CD4-positive, alpha-beta T cell treated with Interleukin-12 subunit alpha and Interleukin-12 subunit beta, for 1 hour (primary cell): ENCODE measurements at regions not wholly inside any gene's neighbourhood (a gene's known extent, or its start where the extent isn't known, plus 50 kb on each side); places are given as distances from the start of the nearest gene placed in this dataset.

ENCODE experiments used
- DNase-seq: peaks from one replicate; pipeline ENCODE4 v3.0.0-alpha.2; 2020

DNA sequence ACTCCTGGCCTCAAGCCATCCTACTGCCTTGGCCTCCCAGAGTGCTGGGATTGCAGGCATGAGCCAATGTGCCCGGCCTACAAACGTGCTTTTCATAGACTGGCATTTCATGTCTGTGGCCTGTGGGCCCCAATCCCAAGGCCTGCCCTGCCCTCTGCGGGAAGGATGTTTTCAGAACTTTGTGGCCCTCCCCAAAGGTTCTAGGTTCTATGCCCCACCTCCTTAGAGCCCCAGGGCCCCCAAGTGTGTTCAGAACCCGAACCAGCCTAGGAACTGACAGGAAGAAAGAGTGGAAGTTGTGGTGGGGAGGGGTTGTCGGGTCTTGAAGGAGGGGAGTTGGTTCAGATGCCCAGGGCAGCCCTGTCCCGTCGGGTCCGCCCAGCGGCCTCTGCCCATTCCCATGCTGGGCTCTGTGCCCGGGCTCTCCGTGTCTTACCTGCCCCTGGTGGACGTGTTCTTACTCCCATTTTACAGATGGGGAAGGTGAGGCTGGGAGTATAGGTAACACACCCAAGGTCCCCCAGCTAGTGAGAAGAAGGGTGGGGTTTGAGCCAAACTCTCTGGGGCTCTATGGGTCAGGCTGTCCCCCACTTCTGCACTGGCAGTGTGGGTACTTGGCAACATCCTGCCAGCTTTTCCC is 175.8 kb upstream of the IER5L start:
- no peak for DNase-seq

DNA sequence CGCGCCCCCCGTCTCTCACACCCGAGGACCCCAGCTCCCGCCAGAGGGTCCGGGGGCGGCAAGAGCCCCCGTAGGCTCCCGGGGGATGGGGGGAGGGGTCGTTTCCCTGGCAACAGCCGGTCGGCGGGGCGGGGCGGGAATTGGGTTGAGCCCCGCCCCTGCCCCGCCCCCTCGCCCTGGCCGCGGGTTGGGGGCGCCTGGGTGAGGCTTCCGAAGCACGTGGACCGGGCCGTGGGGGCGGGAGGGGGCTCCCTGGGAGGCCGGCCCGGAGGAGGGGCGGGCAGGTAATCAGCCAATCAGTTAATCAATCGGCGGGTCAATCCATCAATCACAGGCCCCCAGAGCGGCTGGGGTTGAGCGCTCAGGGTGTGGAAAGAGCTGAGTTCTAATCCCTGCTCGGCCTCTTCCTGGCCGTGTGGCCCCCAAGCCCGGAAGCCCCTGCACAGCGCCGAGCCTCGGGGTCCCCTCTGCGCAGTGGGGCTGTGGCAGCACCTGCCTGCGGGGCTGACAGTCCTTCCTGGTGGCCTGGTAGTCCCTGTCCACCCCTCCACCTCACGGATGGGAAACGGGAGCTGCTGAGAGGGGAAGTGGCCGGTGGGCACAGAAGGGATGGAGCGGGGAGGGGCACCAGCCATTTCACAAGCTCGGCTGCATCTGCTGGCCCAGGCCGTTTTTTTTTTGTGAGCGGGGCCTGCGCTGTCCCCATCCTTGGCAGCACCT is 174.2 kb upstream of the IER5L start:
- no peak for DNase-seq

DNA sequence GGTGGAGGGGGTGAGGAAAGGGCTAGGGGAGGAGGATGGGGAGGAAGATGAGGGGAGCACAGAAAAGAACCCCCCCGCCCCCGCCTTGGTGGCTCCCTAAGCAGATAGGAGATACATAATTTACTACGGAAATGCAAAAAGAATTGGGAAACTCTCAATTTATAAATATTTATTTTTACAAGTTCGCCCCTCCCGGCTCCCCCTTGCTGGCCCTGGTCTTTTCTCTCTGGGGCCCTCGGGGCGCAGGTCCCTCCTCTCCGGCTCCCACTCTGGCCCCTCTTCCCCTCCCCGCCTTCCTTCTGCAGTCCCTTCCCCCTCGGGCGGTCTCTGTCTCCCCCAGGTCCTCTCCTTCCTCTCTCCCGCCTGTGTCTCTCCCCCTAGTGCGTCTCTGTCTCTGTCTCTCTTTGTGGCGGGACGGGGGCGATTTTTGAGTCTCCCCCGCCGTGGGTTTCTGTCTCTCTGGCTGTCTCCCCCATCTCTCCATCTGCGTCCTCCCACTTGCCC is 173.6 kb upstream of the IER5L start:
- no peak for DNase-seq

DNA sequence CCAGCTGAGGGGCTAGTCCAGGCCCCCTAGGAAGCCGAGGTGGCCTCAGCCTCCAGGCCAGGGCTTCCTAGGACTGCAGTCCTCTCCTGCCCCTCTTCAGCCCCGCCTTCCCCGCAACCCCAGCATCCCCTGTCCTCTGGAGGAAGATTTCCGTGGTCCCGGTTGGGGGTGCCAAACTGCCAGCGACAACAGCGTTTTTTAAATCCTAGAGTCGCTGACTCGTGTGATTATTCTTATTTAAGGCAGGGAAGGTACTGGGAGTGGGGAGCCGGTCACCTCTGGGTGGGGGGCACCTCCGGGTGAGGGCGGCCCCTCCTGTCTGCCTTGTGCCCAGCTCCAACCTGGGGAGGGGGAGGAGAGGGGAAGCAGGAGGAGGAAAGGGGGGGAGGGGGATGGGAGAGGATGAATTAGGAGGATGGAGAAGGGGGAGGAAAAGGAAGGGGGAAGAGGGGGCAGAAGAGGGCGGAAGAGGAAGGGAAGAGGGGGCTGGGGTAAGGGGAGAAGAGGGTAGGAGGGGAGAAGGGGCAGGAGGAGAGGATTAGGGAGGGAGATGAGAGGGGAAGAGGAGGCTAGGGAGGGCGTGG is 173.1 kb upstream of the IER5L start:
- no peak for DNase-seq

DNA sequence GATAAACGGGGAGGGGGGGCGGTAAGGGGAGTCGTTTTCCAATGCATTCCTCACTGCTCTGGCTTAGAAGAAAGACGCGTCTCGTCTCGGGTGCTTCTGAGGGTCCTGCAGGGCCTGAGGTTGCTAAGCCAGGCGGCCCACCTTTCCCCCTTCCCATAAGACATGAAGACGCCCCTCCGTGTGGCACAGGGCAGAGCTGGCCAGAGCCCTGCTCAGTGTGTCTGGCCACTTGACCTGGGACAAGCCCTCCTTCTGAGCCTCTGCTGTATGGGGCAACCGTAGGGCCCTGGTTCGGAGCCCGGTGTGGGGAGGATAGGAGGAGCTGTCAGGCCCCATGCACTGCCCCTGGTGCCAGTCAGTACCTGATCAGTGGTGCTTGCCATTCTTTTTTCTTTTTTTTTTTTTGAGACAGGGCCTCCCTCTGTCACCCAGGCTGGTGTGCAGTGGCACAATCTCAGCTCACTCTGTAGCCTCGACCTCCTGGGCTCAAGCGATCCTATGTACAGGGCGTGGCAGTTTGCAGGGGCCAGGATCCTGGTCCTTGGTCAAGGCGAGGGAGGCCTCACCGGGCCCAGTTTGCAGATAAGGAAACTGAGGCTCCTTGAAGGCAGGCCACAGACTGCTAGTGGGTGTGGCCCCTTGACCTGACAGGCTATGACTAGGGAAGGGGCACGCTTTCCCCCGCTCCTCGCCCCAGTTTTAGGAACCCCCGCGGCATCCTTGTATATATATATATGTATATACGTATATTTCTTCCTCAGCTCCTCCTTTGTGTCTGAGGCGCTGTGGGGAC is 172.3 kb upstream of the IER5L start:
- no peak for DNase-seq

DNA sequence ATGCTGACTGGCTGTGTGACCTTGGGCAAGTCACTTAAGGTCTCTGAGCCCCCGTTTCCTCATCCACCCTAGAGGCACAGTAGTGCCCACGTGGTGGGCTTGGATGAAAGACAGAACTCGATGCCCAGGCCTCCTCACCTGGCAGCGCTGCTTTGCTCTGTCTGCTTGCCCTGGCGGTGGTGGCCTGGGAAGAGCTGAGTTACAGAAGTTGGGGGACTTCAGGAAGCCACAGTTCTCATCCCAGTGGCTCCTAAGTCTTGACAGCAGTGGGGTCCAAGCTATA is 171.5 kb upstream of the IER5L start:
- DNase-seq = no peak

DNA sequence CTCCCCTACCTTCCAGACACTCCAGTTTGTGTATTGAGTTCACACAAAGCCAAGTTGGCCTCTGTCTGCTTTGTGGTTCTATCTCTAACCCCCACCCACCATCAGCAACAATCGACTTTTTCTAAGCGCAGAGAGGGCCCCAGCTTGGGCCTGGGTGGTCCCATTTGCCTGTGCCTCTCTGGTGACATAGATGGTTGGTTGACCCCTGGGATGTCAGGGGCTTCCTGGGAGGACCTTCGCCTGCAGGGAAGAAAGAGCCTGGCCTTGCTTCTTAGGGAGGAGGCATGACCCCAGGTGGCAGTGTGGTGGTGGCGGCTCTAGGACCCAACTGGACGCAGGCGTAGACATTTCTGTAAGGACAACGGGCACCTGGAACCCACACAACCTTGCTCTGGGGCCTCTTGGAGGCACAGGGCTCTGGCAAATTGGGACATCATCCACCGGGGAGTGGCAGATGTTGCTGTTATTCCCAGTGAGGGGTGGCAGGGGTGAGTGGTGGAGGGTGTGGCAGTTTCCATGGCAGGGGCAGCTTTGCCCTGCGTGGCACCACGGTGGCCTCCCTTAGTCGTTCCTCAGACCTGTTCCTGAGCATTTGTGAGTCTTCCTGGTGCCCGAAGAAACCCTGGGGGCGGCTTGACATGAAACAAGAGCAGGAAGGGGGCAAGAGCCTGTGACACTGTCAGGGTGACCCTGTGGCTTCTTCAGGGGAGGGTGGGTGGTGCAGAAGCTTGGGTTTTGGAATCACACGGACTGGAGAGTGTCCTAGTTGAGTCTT is 171.0 kb upstream of the IER5L start:
- no peak for DNase-seq

DNA sequence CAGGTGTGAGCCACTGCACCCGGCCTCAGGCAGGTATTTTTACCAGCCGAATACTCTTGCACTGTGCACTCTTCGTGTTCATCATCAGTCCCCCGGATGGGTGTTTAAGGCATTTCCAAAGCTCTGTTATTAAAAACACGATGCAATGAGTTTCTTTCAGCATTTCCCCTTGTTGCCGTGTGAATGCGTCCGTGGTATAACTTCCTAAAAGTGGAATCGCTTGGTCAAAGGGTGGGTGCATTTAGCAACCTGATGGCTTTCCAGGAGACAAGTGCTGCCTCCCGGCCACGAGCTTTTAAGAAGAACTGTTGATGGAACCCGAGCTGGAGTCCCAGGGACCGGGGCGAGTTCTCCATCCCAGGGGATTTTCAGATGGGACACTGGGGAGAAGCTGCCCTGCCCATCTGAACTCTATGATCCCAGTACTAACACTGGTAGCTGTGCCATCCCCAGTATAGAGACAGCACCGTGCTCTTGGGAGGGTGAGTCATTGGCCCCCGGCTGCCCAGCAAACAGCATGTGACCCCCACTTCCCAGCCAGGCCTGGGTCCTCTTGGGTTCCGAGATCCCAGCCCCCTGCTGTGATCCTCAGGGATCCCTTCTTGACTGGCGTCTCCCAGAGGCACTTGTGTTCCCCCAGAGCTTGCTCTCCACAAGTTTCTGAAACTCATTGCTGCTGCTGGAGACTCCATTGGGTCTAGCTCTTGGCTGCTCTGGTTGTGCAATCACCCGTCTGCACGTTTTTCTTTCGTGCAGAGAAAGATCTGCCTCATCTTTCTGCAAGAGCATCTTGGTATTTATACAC is 169.5 kb upstream of the IER5L start:
- DNase-seq = no peak

DNA sequence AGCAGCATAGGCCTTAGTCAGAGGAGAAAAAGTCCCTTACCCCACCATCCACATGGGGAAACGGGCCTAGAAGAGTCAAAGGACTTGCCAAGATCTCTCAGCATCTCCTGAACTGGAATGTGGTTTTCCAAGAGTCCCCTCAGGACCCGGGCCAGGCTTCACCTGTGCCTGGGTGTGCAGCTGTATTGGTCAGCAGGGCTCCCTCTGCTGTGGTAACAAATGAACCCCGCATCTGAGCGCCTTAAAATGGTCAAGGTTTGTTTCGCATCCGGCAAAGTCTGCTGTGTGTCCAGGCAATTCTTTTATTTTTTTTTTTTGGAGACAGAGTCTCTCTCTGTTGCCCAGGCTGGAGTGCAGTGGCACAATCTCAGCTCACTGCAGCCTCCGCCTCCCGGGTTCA is 168.0 kb upstream of the IER5L start:
- no peak for DNase-seq

DNA sequence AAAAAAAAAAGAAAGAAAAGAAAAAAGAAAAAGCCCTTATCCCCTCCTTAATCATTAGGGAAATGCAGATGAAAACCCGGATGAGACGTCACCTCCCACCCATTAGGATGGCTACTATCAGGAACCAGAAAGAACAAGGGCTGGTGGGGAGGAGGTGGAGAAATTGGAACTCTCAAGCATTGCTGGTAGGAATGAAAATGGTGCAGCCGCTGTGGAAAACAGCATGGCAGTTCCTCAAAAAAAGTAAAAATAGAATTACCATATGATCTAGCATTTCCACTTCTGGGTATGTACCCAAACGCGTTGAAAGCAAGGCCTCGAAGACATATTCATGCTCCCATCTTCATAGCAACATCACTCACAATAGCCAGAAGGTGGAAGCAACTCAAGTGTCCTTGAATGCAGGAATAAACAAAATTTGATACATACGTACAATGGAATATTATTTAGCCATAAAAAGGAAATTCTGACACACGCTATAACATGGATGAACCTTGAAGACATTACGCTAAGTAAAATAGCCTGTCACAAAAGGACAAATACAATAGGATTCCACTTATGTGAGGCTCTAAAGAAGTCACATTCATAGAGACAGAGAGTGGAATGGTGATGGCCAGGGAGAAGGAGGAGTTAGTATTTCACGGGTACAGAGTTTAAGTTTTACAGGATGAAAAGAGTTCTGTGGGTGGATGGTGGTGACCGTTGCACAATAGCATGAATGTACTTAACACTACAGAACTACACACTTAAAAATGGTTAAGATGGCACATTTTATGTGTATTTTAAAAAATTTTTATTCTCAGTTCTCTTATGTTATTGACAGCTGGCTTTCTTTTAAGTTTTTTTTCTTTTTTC is 166.8 kb upstream of the IER5L start:
- no peak for DNase-seq

DNA sequence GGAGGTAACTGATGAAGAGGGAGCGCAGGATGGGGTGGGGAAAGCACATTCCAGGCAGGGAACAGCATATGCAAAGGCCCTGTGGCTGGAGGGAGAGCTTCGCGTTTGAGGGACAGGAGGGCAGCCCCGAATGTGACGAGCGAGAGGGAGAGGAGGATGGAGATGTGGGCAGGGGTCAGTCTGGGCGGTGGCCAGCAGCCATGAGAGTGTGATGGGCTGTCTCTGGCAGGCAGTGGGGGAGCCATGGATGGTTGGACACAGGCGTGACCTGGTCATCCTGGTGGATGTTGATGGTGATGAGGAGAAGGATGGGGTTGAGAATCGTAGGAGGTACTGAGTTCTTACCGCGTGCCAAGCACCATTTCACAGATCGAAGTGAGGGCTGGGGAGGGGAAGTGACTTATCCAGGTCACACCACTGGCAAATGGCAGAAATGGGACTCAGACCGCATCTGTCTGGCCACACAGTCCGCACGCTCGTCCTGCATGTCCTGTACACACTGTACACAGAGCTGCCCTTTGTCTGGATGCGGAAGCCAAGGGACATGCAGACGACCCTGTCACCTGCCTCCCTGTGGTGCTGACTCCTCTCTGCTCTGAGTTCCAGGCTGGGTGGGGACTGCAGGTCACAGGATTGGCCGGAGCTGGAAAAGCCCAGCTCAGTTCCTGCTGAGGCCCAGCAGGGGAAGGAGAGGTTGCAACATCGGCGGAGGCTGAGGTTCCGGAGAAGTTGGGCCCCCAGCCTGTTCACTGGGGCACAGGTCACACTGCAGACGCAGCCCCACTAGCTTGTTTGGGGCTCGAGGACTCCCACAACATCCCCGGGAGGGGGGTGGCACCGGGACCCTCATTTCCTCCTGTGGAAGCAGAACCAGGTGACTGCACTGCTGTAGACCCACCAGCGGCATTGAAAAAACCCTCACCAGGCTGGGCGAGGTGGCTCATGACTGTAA is 165.6 kb upstream of the IER5L start:
- no peak for DNase-seq

DNA sequence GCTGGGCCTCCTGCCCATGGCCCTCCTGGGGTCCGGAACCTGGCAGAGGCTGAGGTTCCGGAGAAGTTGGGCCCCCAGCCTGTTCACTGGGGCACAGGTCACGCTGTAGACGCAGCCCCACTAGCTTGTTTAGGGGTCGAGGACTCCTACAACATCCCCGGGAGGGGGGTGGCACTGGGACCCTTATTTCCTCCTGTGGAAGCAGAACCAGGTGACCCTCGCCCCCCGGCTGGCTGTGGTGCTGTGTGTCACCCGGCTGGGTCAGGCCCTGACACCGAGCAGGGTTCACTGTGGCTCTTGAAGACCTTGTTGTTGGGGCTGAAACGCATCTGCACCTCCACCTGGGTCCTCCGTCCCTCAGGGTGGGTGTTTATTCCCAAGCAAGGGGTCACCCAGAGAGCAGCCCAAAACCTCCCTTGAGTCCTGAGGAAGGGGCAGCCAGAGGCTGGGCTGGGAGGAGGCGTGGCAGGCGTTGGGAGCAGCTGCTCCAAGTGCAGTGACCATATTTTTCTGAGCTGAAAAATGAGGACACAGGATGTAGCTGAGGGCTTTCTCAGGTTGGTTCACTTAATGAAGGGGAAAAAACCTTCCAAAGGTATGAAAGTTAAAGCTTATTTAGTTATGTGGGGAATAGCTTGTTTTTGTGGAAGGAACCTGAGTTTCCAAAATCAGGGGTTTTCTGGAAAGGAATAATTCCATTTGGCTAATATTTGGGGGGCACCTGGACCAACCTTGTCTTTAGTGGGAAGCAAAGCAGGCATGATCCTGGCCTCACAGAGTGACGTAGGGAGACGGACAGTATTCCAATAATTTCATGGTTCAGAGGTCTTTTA is 164.7 kb upstream of the IER5L start:
- DNase-seq = no peak

DNA sequence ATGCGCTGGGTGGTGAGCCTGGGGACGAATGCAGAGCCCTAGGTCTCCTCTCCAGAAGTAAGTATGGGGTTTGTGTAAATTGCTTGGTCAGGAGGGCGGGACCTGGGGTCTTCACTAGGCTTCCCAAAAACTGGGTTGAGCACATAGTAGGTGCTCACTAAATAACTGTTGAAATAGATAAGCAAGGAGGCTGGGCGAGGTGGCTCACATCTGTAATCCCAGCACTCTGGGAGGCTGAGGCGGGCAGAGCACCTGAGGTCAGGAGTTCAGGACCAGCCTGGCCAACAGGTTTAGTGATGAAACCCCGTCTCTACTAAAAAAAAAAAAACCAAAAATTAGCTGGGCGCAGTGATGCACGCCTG is 163.9 kb upstream of the IER5L start:
- no peak for DNase-seq

DNA sequence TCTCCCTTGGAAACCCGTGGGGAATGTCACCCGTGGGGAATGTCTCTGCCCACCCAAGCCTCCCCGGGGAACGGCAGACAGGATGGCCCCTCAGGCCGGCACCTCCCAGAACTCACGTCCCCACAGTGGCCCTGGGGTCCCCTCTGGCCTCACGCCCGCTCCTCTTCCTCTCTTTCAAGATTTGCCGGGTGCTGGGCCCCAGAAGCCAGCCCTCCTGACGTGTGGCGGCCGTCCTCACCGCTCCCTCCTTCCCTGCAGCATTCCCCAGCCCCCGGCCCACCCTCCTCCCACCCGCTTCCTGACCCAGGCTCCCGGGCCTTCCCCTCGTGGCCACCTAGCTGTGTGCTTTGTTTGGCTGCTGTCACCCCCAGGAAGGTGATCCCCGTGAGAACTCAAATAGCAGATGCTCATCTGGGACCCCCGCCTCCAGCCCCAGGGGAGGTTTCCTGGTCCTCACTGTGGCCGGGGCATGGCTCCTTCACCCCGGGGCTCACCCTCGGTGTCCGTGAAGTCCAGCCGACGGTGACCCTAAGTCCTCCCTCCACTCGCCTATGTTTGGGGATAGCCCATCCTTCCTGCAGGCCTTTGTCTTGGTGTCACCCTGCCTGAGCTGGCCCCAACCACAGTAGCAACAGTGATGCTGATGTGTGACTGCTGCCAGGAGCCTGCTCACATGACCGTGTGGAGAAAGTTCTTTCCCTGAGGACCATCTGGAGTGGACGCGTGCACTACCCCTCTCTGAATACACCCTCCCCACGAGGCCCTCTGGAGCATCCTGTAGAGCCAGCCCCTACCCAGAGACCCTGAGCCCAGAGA is 163.3 kb upstream of the IER5L start:
- no peak for DNase-seq

DNA sequence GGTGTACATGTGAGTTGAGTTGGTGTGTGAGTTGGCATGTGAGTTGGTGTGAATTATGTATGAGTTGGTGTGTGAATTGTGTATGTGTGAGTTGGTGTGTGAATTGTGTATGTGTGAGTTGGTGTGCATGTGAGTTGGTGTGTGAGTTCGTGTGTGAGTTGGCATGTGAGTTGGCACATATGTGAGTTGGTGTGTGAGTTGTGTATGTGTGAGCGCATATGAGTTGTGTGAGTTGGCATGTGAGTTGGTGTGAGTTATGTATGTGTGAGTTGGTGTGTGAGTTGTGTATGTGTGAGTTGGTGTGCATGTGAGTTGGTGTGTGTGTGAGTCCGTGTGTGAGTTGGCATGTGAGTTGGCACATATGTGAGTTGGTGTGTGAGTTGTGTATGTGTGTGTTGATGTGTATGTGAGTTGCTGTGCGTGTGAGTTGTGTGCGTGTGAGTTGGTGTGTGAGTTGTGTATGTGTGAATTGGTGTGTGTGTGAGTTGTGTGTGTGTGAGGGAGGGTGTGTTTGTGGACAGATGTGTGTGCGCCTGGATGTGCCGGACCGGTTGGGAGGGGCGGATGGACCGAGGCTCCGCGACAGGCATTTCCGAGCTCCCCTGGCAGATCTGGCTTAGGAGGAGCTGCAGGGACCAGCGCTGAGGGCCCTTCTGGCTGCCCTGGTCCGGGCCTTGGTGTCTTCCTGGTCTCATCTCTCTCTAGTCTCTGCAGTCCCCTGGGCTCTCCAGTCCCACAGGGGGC is 162.5 kb upstream of the IER5L start:
- DNase-seq = no peak

DNA sequence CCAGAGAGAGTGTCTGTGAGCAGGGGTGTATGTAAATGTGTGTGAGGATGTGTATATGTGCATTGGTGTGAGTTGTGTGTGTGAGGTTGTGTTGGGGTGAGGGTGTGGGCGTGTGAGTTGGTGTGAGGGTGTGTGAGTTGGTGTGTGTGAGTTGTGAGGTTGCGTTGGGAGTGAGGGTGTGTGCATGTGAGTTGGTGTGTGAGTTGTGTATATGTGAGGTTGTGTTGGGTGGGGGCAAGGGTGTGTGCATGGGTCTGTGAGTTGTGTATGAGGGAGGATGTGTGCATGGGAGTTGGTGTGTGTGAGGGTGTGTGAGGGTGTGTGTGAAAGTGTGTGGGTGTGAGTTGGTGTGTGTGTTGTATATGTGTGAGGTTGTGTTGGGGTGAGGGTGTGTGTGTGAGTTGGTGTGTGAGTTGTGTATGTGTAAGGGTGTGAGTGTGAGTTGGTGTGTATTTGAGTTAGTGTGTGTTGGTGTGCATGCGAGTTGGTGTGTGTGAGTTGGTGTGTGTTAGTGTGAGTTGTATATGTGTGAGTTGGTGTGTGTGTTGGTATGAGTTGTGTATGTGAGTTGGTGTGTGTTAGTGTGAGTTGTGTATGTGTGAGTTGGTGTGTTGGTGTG is 161.6 kb upstream of the IER5L start:
- no peak for DNase-seq
